Fibroblast of villous mesenchyme (primary cell): ENCODE measurements at regions not wholly inside any gene's neighbourhood (a gene's known extent, or its start where the extent isn't known, plus 50 kb on each side); places are given as distances from the start of the nearest gene placed in this dataset.

ENCODE experiments used
- DNase-seq: peaks from one replicate; pipeline ENCODE4 v3.0.0-alpha.2; 2010; ENCODE audit warnings: low read depth
- H3K4me3 ChIP-seq: 2 replicates; pipeline ENCODE4 v1.5.1; 2011; ENCODE audit warnings: low read depth, mild to moderate bottlenecking, low read length
- TF ChIP-seq, protein P1 (sequence below): IDR thresholded peaks from 2 replicates; pipeline ENCODE4 v1.5.1; 2012; ENCODE audit warnings: low read depth, mild to moderate bottlenecking, low read length; ENCODE audit not compliant: insufficient read depth

DNA sequence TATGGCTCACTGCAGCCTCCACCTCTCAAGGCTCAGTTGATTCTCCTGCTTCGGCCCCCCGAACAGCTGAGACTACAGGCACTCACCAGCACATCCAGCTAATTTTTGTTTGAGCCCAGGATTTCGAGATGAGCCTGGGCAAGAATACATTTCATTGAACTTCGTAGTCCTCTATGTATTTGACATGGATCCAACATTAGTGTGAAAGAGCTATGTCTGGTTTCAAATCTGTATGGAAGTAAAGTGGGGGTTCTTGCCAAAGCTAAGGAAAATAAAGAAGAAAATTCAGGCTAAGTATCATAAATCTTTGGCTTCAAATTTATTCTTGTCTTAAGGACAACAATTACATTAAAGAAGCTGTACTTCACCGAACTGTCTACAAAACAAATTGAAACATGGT, 1291.7 kb upstream of the CRIM1 start:
- H3K4me3 ChIP-seq = no peak overlapping the region
- no peak for DNase-seq
- TF ChIP-seq, protein P1, sequence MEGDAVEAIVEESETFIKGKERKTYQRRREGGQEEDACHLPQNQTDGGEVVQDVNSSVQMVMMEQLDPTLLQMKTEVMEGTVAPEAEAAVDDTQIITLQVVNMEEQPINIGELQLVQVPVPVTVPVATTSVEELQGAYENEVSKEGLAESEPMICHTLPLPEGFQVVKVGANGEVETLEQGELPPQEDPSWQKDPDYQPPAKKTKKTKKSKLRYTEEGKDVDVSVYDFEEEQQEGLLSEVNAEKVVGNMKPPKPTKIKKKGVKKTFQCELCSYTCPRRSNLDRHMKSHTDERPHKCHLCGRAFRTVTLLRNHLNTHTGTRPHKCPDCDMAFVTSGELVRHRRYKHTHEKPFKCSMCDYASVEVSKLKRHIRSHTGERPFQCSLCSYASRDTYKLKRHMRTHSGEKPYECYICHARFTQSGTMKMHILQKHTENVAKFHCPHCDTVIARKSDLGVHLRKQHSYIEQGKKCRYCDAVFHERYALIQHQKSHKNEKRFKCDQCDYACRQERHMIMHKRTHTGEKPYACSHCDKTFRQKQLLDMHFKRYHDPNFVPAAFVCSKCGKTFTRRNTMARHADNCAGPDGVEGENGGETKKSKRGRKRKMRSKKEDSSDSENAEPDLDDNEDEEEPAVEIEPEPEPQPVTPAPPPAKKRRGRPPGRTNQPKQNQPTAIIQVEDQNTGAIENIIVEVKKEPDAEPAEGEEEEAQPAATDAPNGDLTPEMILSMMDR = no peak

- TF ChIP-seq, protein P1 = no peak
- H3K4me3 ChIP-seq = no peak overlapping the region
- no peak for DNase-seq
Measured at GRCh38 chr2:35035883-35036282, 1319.7 kb upstream of the CRIM1 start.

DNA sequence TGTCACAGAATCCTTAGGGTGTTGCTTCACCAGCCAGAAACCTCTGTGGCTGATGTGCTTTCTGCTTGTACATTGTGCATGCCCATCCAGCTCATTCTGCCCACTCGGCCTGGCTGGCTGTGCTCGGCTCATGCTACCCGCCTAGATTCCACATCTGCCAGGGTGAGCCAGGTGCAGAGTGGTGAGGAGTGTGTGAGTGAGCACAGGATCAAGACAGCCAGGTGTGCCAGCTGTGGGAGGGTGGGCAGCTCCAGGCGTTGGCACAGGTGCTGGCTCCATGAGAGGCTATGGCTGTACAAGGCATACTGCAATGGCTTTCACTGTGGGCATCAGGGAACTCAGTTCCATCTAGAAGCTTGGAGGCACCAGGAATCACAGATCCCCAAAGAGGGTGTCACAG, 1321.8 kb upstream of the CRIM1 start:
- DNase-seq = no peak
- TF ChIP-seq, protein P1 = no peak
- H3K4me3 ChIP-seq = no peak overlapping the region

GRCh38 chr2:35023545-35023944, 1332.0 kb upstream of the CRIM1 start:
- H3K4me3 ChIP-seq = no peak overlapping the region
- TF ChIP-seq, protein P1 = no peak

DNA sequence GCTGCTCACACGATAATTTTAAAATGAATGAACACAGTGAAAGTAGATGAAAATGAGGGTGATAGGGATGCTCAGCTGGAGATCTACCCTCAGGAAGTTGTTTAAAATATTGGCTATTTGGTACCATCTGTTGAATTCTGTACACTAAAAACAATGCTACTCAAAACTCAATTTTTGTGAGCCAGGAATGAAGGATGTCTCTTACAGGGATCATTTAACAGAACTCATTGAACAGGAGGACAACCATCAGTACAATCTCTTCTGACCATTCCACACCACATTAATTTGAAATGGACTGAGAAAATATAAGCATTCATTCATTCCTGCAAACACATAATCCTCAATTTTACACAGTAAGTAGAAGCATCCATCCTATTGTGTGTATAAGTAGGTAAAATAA, 1355.1 kb upstream of the CRIM1 start:
- no peak for DNase-seq
- TF ChIP-seq, protein P1 = no peak
- no peak overlapping the region for H3K4me3 ChIP-seq

More at GRCh38 chr2:35023545-35023944, 1332.0 kb upstream of the CRIM1 start:
- DNase-seq = no peak

DNA sequence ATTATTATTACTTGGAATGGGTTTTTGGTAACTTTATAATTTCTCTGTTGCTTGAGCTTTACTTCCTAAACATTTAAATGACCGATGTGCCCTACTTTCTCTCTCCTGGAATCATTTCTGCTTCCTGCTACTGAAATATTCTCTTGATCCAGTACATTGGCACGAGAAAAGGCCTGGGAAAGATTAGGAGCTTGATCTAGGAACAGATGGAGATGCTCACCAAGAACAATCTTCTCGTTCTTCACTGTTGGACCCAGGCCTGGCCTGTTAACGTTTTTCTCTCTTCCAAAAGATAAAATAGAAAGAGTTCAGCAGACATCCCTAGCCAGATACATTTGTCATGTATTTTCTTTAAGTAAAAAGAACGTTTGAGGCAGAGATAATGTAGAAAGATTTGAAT, 1356.8 kb upstream of the CRIM1 start:
- DNase-seq = no peak
- no peak overlapping the region for H3K4me3 ChIP-seq
- TF ChIP-seq, protein P1 = no peak

GRCh38 chr2:34997779-34998178, 1357.8 kb upstream of the CRIM1 start:
- TF ChIP-seq, protein P1 = no peak
- no peak overlapping the region for H3K4me3 ChIP-seq
- no peak for DNase-seq
